Gastrocnemius medialis (tissue), 4 donors: ENCODE measurements at regions not wholly inside any gene's neighbourhood (a gene's known extent, or its start where the extent isn't known, plus 50 kb on each side); places are given as distances from the start of the nearest gene placed in this dataset.

Experiments
- CTCF ChIP-seq, 5 experiments: fragments of 450-650 bp in 3 of 5; fragments of 200-600 bp in 2 of 5; sonication (generic) in 2 of 5; IDR thresholded peaks in 4 of 5; conservative IDR thresholded peaks in 1 of 5; 1 replicate in 4 of 5; 2 replicates in 1 of 5; pipeline ENCODE4 v1.5.1; 2016 to 2019; ENCODE audit warnings: antibody characterized with exemption in 5 of 5, mild to moderate bottlenecking in 3 of 5, moderate library complexity in 3 of 5
- POLR2A ChIP-seq, 2 donors: fragments of 450-650 bp; IDR thresholded peaks; one replicate each; pipeline ENCODE4 v1.6.1; 2017; ENCODE audit warnings: antibody characterized with exemption in 2 of 2, mild to moderate bottlenecking in 2 of 2, moderate library complexity in 2 of 2

GRCh38 chr6:68040780-68041179 lies 594.3 kb upstream of the ADGRB3 start:
- TF ChIP-seq CTCF (IDR thresholded peaks at IDR 0.05 in 4 of 5, conservative IDR thresholded peaks at IDR 0.05 in 1 of 5) (no peak), POLR2A (IDR thresholded peaks at IDR 0.05) (no peak)
